GM12878 (cell line): ENCODE measurements at regions not wholly inside any gene's neighbourhood (a gene's known extent, or its start where the extent isn't known, plus 50 kb on each side); places are given as distances from the start of the nearest gene placed in this dataset.

Source experiments
- ATAC-seq: fragments of 200-7000 bp; cut with Tn5 transposase; 3 replicates; pipeline ENCODE4 v1.9.1; 2020; ENCODE audit warnings: mild to moderate bottlenecking, moderate library complexity
- BruUV-seq: library from RNA; stranded (reverse); fragments of 400-500 nt; replicated peaks from 2 replicates; lab custom pipeline; 2021; lab: Mats Ljungman, UMichigan
- CTCF ChIA-PET: fragments of 300-600 bp; sonication (Branson Sonifier 250); formaldehyde crosslinking; extraction: SDS; loops from one replicate; lab custom pipeline; 2021; ENCODE audit warnings: inconsistent platforms; lab: Yijun Ruan, JAX
- POLR2A ChIA-PET: fragments of 350-600 bp; formaldehyde crosslinking; extraction: SDS; loops from one replicate; lab custom pipeline; 2021; ENCODE audit warnings: inconsistent platforms; lab: Charles Lee
- RAD21 ChIA-PET: fragments of 300-600 bp; sonication (Branson Sonifier 250); formaldehyde crosslinking; loops from one replicate; lab custom pipeline; 2023; ENCODE audit warnings: antibody characterized with exemption; ENCODE audit not compliant: unreplicated experiment; lab: Charles Lee
- SMC1A ChIA-PET: fragments of 300-600 bp; sonication (Branson Sonifier 250); formaldehyde crosslinking; loops from one replicate; lab custom pipeline; 2023; ENCODE audit not compliant: unreplicated experiment, uncharacterized antibody; lab: Charles Lee
- DNase-seq: peaks from one replicate; pipeline ENCODE4 v3.0.0-alpha.2; 2011; ENCODE audit warnings: low read depth, low spot score
- FAIRE-seq: peaks from 3 replicates; lab custom pipeline; 2011; peaks lifted over from hg19 to GRCh38; lab: Jason Lieb, UNC
- H2AFZ ChIP-seq: 2 replicates; pipeline ENCODE4 v1.6.0; 2011; ENCODE audit warnings: low read depth, low read length, control low read depth; ENCODE audit not compliant: control insufficient read depth
- H3K27ac ChIP-seq: 2 replicates; pipeline ENCODE4 v1.5.1; 2011; ENCODE audit warnings: control low read depth; ENCODE audit not compliant: control insufficient read depth, insufficient read depth
- H3K27me3 ChIP-seq, 2 experiments: replicated peaks in 1 of 2; 2 replicates each; pipeline versions ENCODE4 v1.6.0 to v1.6.1; 2011; ENCODE audit warnings: low read length in 1 of 2; ENCODE audit not compliant: control insufficient read depth in 2 of 2, insufficient read depth in 2 of 2
- H3K36me3 ChIP-seq, 2 experiments: 2 replicates each; pipeline ENCODE4 v1.5.1; 2011; ENCODE audit warnings: low read length in 1 of 2; ENCODE audit not compliant: control insufficient read depth in 2 of 2, insufficient read depth in 2 of 2
- H3K4me1 ChIP-seq: 2 replicates; pipeline ENCODE4 v1.6.1; 2011; ENCODE audit warnings: mild to moderate bottlenecking, low read length, moderate library complexity, mixed read lengths; ENCODE audit not compliant: control insufficient read depth, insufficient read depth
- H3K4me2 ChIP-seq: 2 replicates; pipeline ENCODE4 v1.6.0; 2011; ENCODE audit warnings: control low read depth; ENCODE audit not compliant: control insufficient read depth, insufficient read depth
- H3K4me3 ChIP-seq: fragments of 200-600 bp; sonication (generic); 2 replicates; pipeline ENCODE4 v1.5.1; 2016
- H3K79me2 ChIP-seq: 2 replicates; pipeline ENCODE4 v1.6.0; 2011; ENCODE audit warnings: low read length; ENCODE audit not compliant: control insufficient read depth, insufficient read depth
- H3K9ac ChIP-seq: 2 replicates; pipeline ENCODE4 v1.8.0; 2011; ENCODE audit warnings: low read length, control low read depth, mixed read lengths; ENCODE audit not compliant: control insufficient read depth, insufficient read depth
- H3K9me3 ChIP-seq: replicated peaks from 3 replicates; pipeline ENCODE4 v1.5.1; 2011; ENCODE audit warnings: mild to moderate bottlenecking, low read length; ENCODE audit not compliant: control insufficient read depth, insufficient read depth
- H4K20me1 ChIP-seq: 2 replicates; pipeline ENCODE4 v1.6.0; 2011; ENCODE audit not compliant: control insufficient read depth, insufficient read depth
- BHLHE40 ChIP-seq, 2 experiments: fragments of 450-650 bp in 1 of 2; IDR thresholded peaks; 2 replicates each; pipeline ENCODE4 v1.6.1; 2011 to 2017; ENCODE audit warnings: low read depth in 2 of 2, borderline replicate concordance in 1 of 2, improper control_type of control experiment in 1 of 2, low read length in 1 of 2, mild to moderate bottlenecking in 1 of 2
- E2F4 ChIP-seq: IDR thresholded peaks from 2 replicates; pipeline ENCODE4 v1.6.1; 2012; ENCODE audit warnings: low read depth, low read length, improper control_type of control experiment
- IKZF1 ChIP-seq: fragments of 450-650 bp; conservative IDR thresholded peaks from 2 replicates; pipeline ENCODE4 v1.6.1; 2017; ENCODE audit warnings: antibody characterized with exemption, mild to moderate bottlenecking
- RELB ChIP-seq: fragments of 450-650 bp; IDR thresholded peaks from 2 replicates; pipeline ENCODE4 v1.6.1; 2017; ENCODE audit warnings: low read depth, mild to moderate bottlenecking, moderate library complexity
- SRF ChIP-seq, 2 experiments: IDR thresholded peaks; 2 replicates each; pipeline ENCODE4 v1.6.1; 2011; ENCODE audit warnings: low read depth in 2 of 2, low read length in 2 of 2, mild to moderate bottlenecking in 1 of 2, moderate library complexity in 1 of 2
- ZBED1 ChIP-seq: IDR thresholded peaks from 2 replicates; pipeline ENCODE4 v1.6.1; 2016; ENCODE audit warnings: borderline replicate concordance
- WGBS: methylation state at CpG from one replicate; pipeline ENCODE4 v1.1.6; 2016; ENCODE audit warnings: low lambda C conversion rate; ENCODE audit not compliant: insufficient replicate concordance, insufficient coverage; ENCODE audit errors: missing lambda C conversion rate; 5-methylcytosine and 5-hydroxymethylcytosine counted together
- in situ Hi-C: fragments of 300-500 bp; cut with MboI; formaldehyde crosslinking; loops from 9 replicates; pipeline ENCODE4 v1.14.3; 2018; ENCODE audit warnings: mixed read lengths
- intact Hi-C: fragments of 100-400 bp; cut with micrococcal nuclease; formaldehyde crosslinking; loops from one replicate; pipeline ENCODE4 v1.14.2; 2022; ENCODE audit not compliant: unreplicated experiment

GRCh38 chr3:176927706-176928581 lies 269.3 kb downstream of the TBL1XR1 start:
- WGBS: 22% methylated on average over 3 of the region's 3 CpGs
- POLR2A ChIA-PET: no interaction called here
- SMC1A ChIA-PET: interaction anchor here (1.7 to 2.8 kb wide), 2 partner anchors 13 to 56 kb away, joined by 4 to 9 read pairs; no protein-coding TSS in a partner anchor
- Histone ChIP-seq H3K4me2 (no peak overlapping the region), H3K79me2 (no peaks in the 10 kb centered on the region), H3K36me3 (no peaks in the 10 kb centered on the region), H3K4me1 (no peaks in the 10 kb centered on the region), H3K9ac (no peak overlapping the region), H2AFZ (no peak overlapping the region), H4K20me1 (no peaks in the 10 kb centered on the region), H3K27me3 (no peaks in the 10 kb centered on the region), H3K9me3 (no peaks in the 10 kb centered on the region), H3K4me3 (no peak overlapping the region), H3K27ac (no peak overlapping the region)
- TF ChIP-seq RELB: no peak
- no peak for TF ChIP-seq ZBED1
- TF ChIP-seq E2F4: no peak
- no peak for TF ChIP-seq IKZF1
- TF ChIP-seq SRF (IDR thresholded peaks at IDR 0.05; ENCODE audit: low read depth in 2 of 2, low read length in 2 of 2): no peak
- no peak for TF ChIP-seq BHLHE40 (IDR thresholded peaks at IDR 0.05; ENCODE audit: borderline replicate concordance in 1 of 2, low read depth in 2 of 2, low read length in 1 of 2)
- in situ Hi-C loops (no loop called here), intact Hi-C loops (no loop called here)
- DNase-seq (no peak), FAIRE-seq (no peak), ATAC-seq (no peak)
- RAD21 ChIA-PET: no interaction called here
- no TSS peak for BruUV-seq
- CTCF ChIA-PET: interaction anchor here (0.6 to 1.1 kb wide), 2 partner anchors 10 to 13 kb away, joined by 3 read pairs; no protein-coding TSS in a partner anchor
